ENCODE measurements at regions not wholly inside any gene's neighbourhood (a gene's known extent, or its start where the extent isn't known, plus 50 kb on each side); places are given as distances from the start of the nearest gene placed in this dataset.

DNA sequence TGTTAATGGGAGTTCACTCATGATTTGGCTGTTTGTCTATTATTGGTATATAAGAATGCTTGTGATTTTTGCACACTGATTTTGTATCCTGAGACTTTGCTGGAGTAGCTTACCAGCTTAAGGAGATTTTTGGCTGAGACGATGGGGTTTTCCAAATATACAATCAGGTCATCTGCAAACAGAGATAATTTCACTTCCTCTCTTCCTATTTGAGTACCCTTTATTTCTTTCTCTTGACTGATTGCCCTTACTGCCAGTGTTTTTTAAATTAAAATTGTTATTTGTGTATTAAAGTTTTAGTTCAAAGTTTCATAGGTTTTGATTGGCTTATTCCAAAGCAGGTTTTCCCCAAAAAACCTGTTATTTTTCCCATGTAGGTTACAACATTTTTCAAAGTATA lies 390.5 kb upstream of the RBMS3 start:
- Mint-ChIP-seq H3K4me3 (no peak overlapping the region), H3K4me1 (no peaks in the 10 kb centered on the region), H3K27ac (no peak overlapping the region), H3K36me3 (ENCODE audit: low read depth) (no peaks in the 10 kb centered on the region), H3K27me3 (no peaks in the 10 kb centered on the region), H3K9me3 (no peaks in the 10 kb centered on the region)
- TF ChIP-seq, protein P1, sequence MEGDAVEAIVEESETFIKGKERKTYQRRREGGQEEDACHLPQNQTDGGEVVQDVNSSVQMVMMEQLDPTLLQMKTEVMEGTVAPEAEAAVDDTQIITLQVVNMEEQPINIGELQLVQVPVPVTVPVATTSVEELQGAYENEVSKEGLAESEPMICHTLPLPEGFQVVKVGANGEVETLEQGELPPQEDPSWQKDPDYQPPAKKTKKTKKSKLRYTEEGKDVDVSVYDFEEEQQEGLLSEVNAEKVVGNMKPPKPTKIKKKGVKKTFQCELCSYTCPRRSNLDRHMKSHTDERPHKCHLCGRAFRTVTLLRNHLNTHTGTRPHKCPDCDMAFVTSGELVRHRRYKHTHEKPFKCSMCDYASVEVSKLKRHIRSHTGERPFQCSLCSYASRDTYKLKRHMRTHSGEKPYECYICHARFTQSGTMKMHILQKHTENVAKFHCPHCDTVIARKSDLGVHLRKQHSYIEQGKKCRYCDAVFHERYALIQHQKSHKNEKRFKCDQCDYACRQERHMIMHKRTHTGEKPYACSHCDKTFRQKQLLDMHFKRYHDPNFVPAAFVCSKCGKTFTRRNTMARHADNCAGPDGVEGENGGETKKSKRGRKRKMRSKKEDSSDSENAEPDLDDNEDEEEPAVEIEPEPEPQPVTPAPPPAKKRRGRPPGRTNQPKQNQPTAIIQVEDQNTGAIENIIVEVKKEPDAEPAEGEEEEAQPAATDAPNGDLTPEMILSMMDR (IDR thresholded peaks at IDR 0.05): no peak
- DNase-seq (no peak), ATAC-seq (ENCODE audit: low read depth) (no peak)
- ChIA-PET POLR2A (no interaction called here), CTCF (no interaction called here)
- intact Hi-C loops (cut with micrococcal nuclease): no loop called here

DNA sequence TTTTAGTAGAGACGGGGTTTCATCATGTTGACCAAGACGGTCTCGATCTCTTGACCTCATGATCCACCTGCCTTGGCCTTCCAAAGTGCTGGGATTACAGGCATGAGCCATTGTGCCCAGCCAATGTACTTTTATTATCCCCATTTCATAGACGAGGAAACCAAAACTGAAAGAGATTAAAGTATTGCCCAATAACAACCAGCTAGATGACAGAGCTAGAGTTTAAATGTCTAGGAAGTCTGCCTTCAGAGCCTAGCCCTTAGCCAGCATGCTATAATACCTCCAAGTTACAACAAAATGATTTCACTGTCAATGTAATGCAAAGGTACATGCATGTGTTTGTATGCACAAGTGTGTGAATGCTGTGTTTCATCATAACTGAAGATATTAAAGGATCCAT lies 389.4 kb upstream of the RBMS3 start:
- no peak overlapping the region for H3K27ac Mint-ChIP-seq
- no peaks in the 10 kb centered on the region for H3K27me3 Mint-ChIP-seq
- no peaks in the 10 kb centered on the region for H3K9me3 Mint-ChIP-seq
- no peak overlapping the region for H3K4me3 Mint-ChIP-seq
- DNase-seq: no peak
- ATAC-seq (ENCODE audit: low read depth): no peak
- TF ChIP-seq, protein P1 (IDR thresholded peaks at IDR 0.05): no peak
- ChIA-PET CTCF (no interaction called here), POLR2A (interaction anchor here (0.6 kb wide), 1 partner anchor 20 kb away, joined by 3 read pairs; no protein-coding TSS in a partner anchor)
- no peaks in the 10 kb centered on the region for H3K4me1 Mint-ChIP-seq
- no peaks in the 10 kb centered on the region for H3K36me3 Mint-ChIP-seq (ENCODE audit: low read depth)
- intact Hi-C loops (cut with micrococcal nuclease): no loop called here

DNA sequence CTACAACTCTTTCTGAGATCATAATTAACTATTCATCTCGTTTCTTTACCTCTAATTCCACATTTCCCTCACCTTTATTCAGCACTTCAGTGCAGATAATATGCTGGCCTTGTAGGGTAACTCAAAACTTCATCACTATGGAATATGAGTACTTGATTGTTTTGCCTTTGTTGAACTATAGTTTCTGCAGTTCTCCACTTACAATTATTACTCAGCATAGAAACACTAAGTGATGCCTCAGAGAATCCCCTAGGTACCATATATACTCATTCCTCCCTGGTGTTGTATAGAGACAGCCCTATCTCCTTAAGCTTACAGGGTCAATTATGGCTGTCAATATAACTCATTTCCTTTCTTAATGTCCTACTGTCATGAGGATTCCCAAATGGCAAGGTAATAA lies 380.6 kb upstream of the RBMS3 start:
- CTCF ChIA-PET: no interaction called here
- Mint-ChIP-seq H3K27ac (no peak overlapping the region), H3K36me3 (ENCODE audit: low read depth) (no peaks in the 10 kb centered on the region), H3K4me3 (no peak overlapping the region), H3K27me3 (no peaks in the 10 kb centered on the region), H3K4me1 (no peaks in the 10 kb centered on the region), H3K9me3 (peaks cover 4% of the 10 kb centered on the region)
- ATAC-seq (ENCODE audit: low read depth) (no peak), DNase-seq (no peak)
- TF ChIP-seq, protein P1 (IDR thresholded peaks at IDR 0.05): no peak
- intact Hi-C loops (cut with micrococcal nuclease): no loop called here
- POLR2A ChIA-PET: no interaction called here

DNA sequence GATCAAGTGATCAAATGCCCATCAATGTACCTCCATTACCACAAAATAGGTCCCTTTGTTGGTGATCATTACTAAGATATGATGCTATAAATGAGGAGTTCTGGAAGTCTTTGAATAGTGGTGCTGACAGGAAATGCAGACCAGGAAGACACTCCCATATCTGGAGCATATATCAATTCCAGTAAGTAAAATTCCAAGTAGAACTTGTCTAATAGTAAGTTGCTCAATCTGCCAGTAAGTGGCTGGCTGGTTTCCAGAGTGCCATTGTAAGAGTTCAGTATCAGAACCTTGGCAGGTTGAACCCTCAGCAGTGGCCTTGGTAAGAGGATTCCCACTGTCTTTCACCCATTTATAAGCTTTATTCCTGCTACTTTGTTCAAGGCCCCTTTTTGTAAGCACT lies 379.9 kb upstream of the RBMS3 start:
- CTCF ChIA-PET: no interaction called here
- TF ChIP-seq, protein P1 (IDR thresholded peaks at IDR 0.05): no peak

DNA sequence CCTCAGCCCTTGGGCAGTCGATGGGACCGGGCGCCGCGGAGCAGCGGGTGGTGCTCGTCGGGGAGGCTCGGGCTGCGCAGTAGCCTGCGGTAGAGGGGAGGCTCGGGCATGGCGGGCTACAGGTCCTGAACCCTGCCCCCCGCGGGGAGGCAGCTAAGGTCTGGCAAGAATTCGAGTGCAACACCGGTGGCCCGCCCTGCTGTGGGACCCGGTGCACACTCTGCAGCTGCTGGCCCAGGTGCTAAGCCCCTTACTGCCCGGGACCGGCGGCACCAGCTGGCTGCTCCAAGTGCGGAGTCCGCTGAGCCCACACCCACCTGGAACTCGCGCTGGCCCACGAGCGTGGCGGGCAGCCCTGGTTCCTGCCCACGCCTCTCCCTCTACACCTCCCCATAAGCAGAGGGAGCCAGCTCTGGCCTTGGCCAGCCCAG lies 377.7 kb upstream of the RBMS3 start:
- peaks cover 4% of the 10 kb centered on the region for H3K9me3 Mint-ChIP-seq
- POLR2A ChIA-PET: no interaction called here

More for the DNA sequence above, 379.9 kb upstream of the RBMS3 start:
- Mint-ChIP-seq H3K27me3 (no peaks in the 10 kb centered on the region), H3K36me3 (ENCODE audit: low read depth) (no peaks in the 10 kb centered on the region), H3K4me3 (no peak overlapping the region), H3K27ac (no peak overlapping the region), H3K9me3 (peaks cover 4% of the 10 kb centered on the region), H3K4me1 (no peaks in the 10 kb centered on the region)
- POLR2A ChIA-PET: no interaction called here
- ATAC-seq (ENCODE audit: low read depth): no peak
- intact Hi-C loops (cut with micrococcal nuclease): no loop called here
- no peak for DNase-seq

More for the DNA sequence above, 377.7 kb upstream of the RBMS3 start:
- no peak for ATAC-seq (ENCODE audit: low read depth)
- no peak for DNase-seq
- TF ChIP-seq, protein P1 (IDR thresholded peaks at IDR 0.05): no peak
- H3K27me3 Mint-ChIP-seq: no peaks in the 10 kb centered on the region
- no peak overlapping the region for H3K4me3 Mint-ChIP-seq
- CTCF ChIA-PET: no interaction called here
- intact Hi-C loops (cut with micrococcal nuclease): no loop called here
- no peaks in the 10 kb centered on the region for H3K36me3 Mint-ChIP-seq (ENCODE audit: low read depth)
- no peaks in the 10 kb centered on the region for H3K4me1 Mint-ChIP-seq
- H3K27ac Mint-ChIP-seq: no peak overlapping the region
